Urinary bladder (tissue), 3 donors: ENCODE measurements at regions not wholly inside any gene's neighbourhood (a gene's known extent, or its start where the extent isn't known, plus 50 kb on each side); places are given as distances from the start of the nearest gene placed in this dataset.

Experiments used
- DNase-seq: peaks from one replicate; pipeline ENCODE4 v3.0.0-alpha.2; 2015; ENCODE audit errors: extremely low spot score
- H3K27ac ChIP-seq: one replicate; pipeline ENCODE4 v1.5.1; 2013; ENCODE audit warnings: low read depth, mild to moderate bottlenecking, moderate library complexity
- H3K36me3 ChIP-seq: one replicate; pipeline ENCODE4 v1.6.1; 2013; ENCODE audit warnings: mild to moderate bottlenecking, moderate library complexity; ENCODE audit not compliant: insufficient read depth
- H3K4me1 ChIP-seq: one replicate; pipeline ENCODE4 v1.6.1; 2013; ENCODE audit warnings: mild to moderate bottlenecking, moderate library complexity; ENCODE audit not compliant: insufficient read depth
- H3K4me3 ChIP-seq: one replicate; pipeline ENCODE4 v1.5.1; 2013; ENCODE audit warnings: low read depth, low read length
- WGBS: extraction: QIAGEN DNeasy Blood & Tissue Kit; methylation state at CpG from one replicate; pipeline ENCODE4 v1.1.7; 2013; 5-methylcytosine and 5-hydroxymethylcytosine counted together
- donor health status: healthy with polysubstance abuse.
- donor health status: healthy.

GRCh38 chr14:101189962-101190560 lies 286.5 kb upstream of the RTL1 start:
- 91% methylated on average over 3 of the region's 3 CpGs for WGBS
- no peak overlapping the region for H3K27ac ChIP-seq
- H3K36me3 ChIP-seq, result no peaks in the 10 kb centered on the region
- no peaks in the 10 kb centered on the region for H3K4me1 ChIP-seq
- H3K4me3 ChIP-seq, result no peak overlapping the region
- no peak for DNase-seq

- Histone ChIP-seq H3K4me3 (no peak overlapping the region), H3K4me1 (no peaks in the 10 kb centered on the region), H3K36me3 (no peaks in the 10 kb centered on the region), H3K27ac (no peak overlapping the region)
- DNase-seq, result no peak
- WGBS, result 83% methylated on average over 6 of the region's 6 CpGs
Observed at GRCh38 chr14:101191101-101191720, 287.7 kb upstream of the RTL1 start.

DNA sequence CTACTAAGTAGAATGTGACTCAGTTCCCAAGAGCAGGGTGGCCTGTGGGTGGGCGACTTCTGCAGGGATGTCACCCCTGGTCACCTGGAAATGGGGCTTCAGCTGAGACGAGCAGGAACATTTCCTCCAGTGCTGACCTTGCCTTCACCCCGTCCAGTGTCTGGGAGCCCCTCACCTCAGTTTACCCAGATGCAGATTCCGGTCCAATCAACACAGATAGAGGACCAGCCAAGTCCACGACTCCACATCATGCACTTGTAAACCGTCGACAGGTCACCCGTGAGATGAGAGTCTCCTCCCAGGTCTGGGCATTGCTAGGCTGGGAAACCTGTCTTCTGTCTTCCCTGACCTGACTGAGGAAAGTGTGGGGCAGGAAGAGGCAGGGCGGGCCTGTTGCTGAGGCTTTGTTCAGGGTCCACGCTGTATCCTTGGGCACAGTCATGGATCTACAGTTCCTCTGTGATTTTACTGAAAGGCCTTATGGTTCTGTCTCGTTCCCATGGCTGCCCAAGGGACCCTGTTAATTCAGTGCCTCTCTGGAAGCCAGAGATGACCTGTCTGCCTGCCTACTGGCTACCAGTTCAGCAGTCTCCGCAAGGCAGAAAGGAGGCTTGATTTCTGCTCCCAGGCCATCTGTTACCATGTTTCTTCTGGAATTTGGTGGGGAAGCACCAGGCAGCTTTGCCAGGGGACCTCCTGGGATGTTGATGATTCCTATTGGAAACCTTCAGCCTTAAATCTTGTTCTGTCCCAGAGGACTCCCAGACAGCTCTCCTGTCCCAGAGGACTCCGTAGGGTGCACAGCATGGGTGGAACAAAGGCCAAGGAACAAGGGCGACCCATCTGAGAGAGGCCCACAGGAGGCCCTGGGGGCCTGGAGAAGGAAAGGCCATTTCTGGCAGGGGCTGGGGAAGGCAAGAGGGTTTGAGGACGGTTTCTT lies 288.5 kb upstream of the RTL1 start:
- no peak for DNase-seq
- H3K4me3 ChIP-seq, result no peak overlapping the region
- WGBS, result 88% methylated on average over 15 of the region's 15 CpGs
- no peaks in the 10 kb centered on the region for H3K4me1 ChIP-seq
- H3K36me3 ChIP-seq, result no peaks in the 10 kb centered on the region
- H3K27ac ChIP-seq, result no peak overlapping the region

GRCh38 chr14:101192661-101193000 lies 289.1 kb upstream of the RTL1 start:
- no peak for DNase-seq
- no peaks in the 10 kb centered on the region for H3K36me3 ChIP-seq
- WGBS, result 91% methylated on average over 4 of the region's 4 CpGs

GRCh38 chr14:101193106-101193844 lies 289.8 kb upstream of the RTL1 start:
- no peak overlapping the region for H3K27ac ChIP-seq
- no peak for DNase-seq
- H3K36me3 ChIP-seq, result no peaks in the 10 kb centered on the region
- WGBS, result 91% methylated on average over 16 of the region's 16 CpGs
- no peak overlapping the region for H3K4me3 ChIP-seq
- no peaks in the 10 kb centered on the region for H3K4me1 ChIP-seq

More at GRCh38 chr14:101192661-101193000, 289.1 kb upstream of the RTL1 start:
- Histone ChIP-seq H3K27ac (no peak overlapping the region), H3K4me1 (no peaks in the 10 kb centered on the region), H3K4me3 (no peak overlapping the region)

DNA sequence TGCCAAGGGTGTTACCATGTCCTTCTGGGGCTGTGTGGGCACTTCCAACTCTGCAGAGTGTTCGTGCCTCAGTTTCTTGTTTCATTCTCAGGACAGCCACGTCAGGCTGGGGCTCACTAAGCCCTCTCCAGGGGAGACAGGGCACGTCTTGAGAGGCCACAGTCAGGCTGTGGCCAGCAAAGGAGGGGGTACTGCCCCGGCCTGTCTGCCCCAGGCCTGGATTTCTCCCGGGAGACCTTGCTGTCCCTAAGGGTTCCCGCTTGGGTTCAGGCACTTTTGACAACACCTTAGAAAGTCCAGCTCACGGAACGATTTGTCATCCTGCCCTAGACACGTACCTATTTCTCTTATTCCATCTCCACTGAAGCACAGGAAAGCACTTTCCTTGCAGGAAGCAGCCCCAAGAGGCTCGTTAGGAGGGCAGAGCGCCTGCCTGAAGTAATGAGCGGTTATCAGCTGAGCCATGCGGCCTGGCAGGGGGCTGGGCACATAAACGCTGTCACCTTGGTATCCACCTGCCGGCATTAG lies 290.4 kb upstream of the RTL1 start:
- WGBS, result 90% methylated on average over 15 of the region's 15 CpGs
- no peaks in the 10 kb centered on the region for H3K36me3 ChIP-seq
- no peaks in the 10 kb centered on the region for H3K4me1 ChIP-seq
- no peak for DNase-seq
- no peak overlapping the region for H3K4me3 ChIP-seq
- no peak overlapping the region for H3K27ac ChIP-seq

GRCh38 chr14:101194373-101195308 lies 291.1 kb upstream of the RTL1 start:
- WGBS, result 89% methylated on average over 20 of the region's 20 CpGs
- H3K27ac ChIP-seq, result no peak overlapping the region
- no peaks in the 10 kb centered on the region for H3K36me3 ChIP-seq
- H3K4me3 ChIP-seq, result no peak overlapping the region
- DNase-seq, result no peak
- no peaks in the 10 kb centered on the region for H3K4me1 ChIP-seq

DNA sequence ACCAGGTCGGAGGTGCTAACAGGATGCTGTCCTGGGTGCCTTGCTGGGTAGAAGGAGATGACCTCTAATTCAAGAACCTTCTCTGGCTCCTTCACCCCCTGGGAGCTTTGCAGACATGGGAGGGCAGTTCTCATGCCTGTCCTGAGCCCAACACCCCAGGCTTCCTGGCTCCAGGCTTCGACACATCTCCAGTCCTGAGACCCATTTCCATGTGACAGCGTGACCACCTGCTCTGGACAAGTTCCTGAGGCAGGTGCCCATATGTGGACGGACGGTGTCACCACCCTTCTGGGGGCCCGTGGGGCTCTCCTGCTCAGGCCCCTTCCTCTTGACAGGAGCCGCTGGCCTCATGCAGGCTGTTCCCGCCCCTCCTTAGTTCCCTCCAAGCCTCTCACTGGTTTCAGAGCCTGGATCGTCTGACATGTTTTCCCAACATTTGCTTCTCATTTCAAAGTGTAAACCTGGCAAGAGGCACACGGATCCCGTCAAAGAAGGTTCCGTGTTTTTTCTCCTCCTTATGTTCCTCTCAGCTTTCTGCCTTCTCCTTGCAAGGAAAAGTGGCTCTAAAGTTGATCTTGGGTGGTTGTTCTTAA lies 291.9 kb upstream of the RTL1 start:
- Histone ChIP-seq H3K4me1 (no peaks in the 10 kb centered on the region), H3K27ac (no peak overlapping the region), H3K36me3 (no peaks in the 10 kb centered on the region), H3K4me3 (no peak overlapping the region)
- DNase-seq, result no peak
- 61% methylated on average over 12 of the region's 12 CpGs for WGBS

- WGBS, result 71% methylated on average over 11 of the region's 11 CpGs
- H3K4me3 ChIP-seq, result no peak overlapping the region
- no peaks in the 10 kb centered on the region for H3K4me1 ChIP-seq
- no peaks in the 10 kb centered on the region for H3K36me3 ChIP-seq
- H3K27ac ChIP-seq, result no peak overlapping the region
- DNase-seq, result no peak
Observed at GRCh38 chr14:101196051-101196712, 292.7 kb upstream of the RTL1 start.

DNA sequence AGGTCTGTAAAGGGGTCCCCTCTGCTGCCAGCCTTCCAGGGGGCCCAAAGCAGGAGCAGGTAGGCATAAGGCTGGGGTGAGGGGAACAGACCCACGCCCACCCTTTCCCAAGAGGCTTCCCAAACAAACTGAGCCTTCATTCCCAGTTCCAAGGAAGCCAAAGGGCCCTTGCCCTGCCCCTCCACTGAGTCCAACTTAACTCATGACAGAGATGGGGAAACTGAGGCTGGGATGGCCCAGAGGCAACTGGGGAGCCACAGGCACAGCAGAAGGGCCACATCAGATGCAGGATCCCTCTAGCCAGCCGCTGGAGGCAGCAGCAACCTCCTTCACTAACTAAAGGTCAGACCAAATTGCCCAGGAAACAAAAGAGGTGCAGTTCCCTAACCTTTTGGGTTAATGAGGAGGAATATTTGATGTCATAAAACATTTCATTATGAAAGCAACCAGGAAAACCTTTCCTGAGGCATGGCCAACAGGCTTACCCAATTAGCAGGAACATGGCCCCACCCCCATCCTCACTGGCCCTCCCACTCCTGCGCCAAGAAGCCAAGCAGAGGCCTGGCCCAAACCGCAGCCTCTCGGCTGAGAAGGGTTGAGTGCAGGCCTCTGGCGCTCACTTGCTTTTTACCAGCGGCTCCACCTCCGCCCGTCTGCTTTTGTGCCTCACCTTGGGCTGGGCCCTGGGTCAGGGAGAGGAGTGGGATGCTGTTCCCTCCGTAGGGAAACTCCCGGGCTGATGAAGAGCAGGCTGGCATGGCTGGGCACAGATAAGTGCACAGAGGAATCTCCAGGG lies 293.5 kb upstream of the RTL1 start:
- Histone ChIP-seq H3K4me1 (no peaks in the 10 kb centered on the region), H3K4me3 (no peak overlapping the region), H3K27ac (no peak overlapping the region), H3K36me3 (no peaks in the 10 kb centered on the region)
- DNase-seq, result no peak
- WGBS, result 88% methylated on average over 11 of the region's 11 CpGs

- DNase-seq, result no peak
- no peaks in the 10 kb centered on the region for H3K36me3 ChIP-seq
- 93% methylated on average over 18 of the region's 18 CpGs for WGBS
- H3K27ac ChIP-seq, result no peak overlapping the region
- no peaks in the 10 kb centered on the region for H3K4me1 ChIP-seq
- H3K4me3 ChIP-seq, result no peak overlapping the region
Observed at GRCh38 chr14:101197595-101198397, 294.3 kb upstream of the RTL1 start.
